ENCODE measurements at regions not wholly inside any gene's neighbourhood (a gene's known extent, or its start where the extent isn't known, plus 50 kb on each side); places are given as distances from the start of the nearest gene placed in this dataset.
"Not testable (repeated sequence)": the region's sequence is repeated elsewhere in the genome, so short reads cannot be mapped to it uniquely, and the experiment has no call there.

GRCh38 chr7:67674862-67675261 is 678.2 kb downstream of the TYW1 start:
- DNase-seq (ENCODE audit: low read depth, low spot score): not testable (repeated sequence)

GRCh38 chr7:67675971-67676370 is 679.3 kb downstream of the TYW1 start:
- no peak for DNase-seq (ENCODE audit: low read depth, low spot score)

GRCh38 chr7:67678419-67678818 is 681.8 kb downstream of the TYW1 start:
- DNase-seq (ENCODE audit: low read depth, low spot score): no peak

GRCh38 chr7:67683628-67684027 is 687.0 kb downstream of the TYW1 start:
- no peak for DNase-seq (ENCODE audit: low read depth, low spot score)

- DNase-seq (ENCODE audit: low read depth, low spot score): no peak
Measured at GRCh38 chr7:67690700-67691099, 694.1 kb downstream of the TYW1 start.

- no peak for DNase-seq (ENCODE audit: low read depth, low spot score)
Measured at GRCh38 chr7:67692425-67692824, 695.8 kb downstream of the TYW1 start.

- DNase-seq (ENCODE audit: low read depth, low spot score): no peak
Measured at GRCh38 chr7:67696124-67696523, 699.5 kb downstream of the TYW1 start.

- no peak for DNase-seq (ENCODE audit: low read depth, low spot score)
Measured at GRCh38 chr7:67696878-67697277, 700.2 kb downstream of the TYW1 start.

- no peak for DNase-seq (ENCODE audit: low read depth, low spot score)
Measured at GRCh38 chr7:67698354-67698753, 701.7 kb downstream of the TYW1 start.

GRCh38 chr7:67705850-67706249 is 709.2 kb downstream of the TYW1 start:
- DNase-seq (ENCODE audit: low read depth, low spot score): no peak

GRCh38 chr7:67711706-67712105 is 715.1 kb downstream of the TYW1 start:
- no peak for DNase-seq (ENCODE audit: low read depth, low spot score)

- DNase-seq (ENCODE audit: low read depth, low spot score): no peak
Measured at GRCh38 chr7:67713451-67714056, 716.9 kb downstream of the TYW1 start.

GRCh38 chr7:67716729-67717128 is 720.1 kb downstream of the TYW1 start:
- DNase-seq (ENCODE audit: low read depth, low spot score): no peak

- DNase-seq (ENCODE audit: low read depth, low spot score): no peak
Measured at GRCh38 chr7:67723591-67723990, 727.0 kb downstream of the TYW1 start.

GRCh38 chr7:67724435-67724834 is 727.8 kb downstream of the TYW1 start:
- DNase-seq (ENCODE audit: low read depth, low spot score): peak; percentile 13

GRCh38 chr7:67724955-67725354 is 728.3 kb downstream of the TYW1 start:
- no peak for DNase-seq (ENCODE audit: low read depth, low spot score)

GRCh38 chr7:67725423-67725822 is 728.8 kb downstream of the TYW1 start:
- no peak for DNase-seq (ENCODE audit: low read depth, low spot score)

GRCh38 chr7:67729771-67730170 is 733.1 kb downstream of the TYW1 start:
- DNase-seq (ENCODE audit: low read depth, low spot score): no peak

GRCh38 chr7:67731704-67732103 is 735.1 kb downstream of the TYW1 start:
- DNase-seq (ENCODE audit: low read depth, low spot score): no peak

- DNase-seq (ENCODE audit: low read depth, low spot score): no peak
Measured at GRCh38 chr7:67732898-67733297, 736.3 kb downstream of the TYW1 start.

- DNase-seq (ENCODE audit: low read depth, low spot score): no peak
Measured at GRCh38 chr7:67738145-67738544, 741.5 kb downstream of the TYW1 start.

- DNase-seq (ENCODE audit: low read depth, low spot score): no peak
Measured at GRCh38 chr7:67738958-67739357, 742.3 kb downstream of the TYW1 start.

- no peak for DNase-seq (ENCODE audit: low read depth, low spot score)
Measured at GRCh38 chr7:67743501-67743900, 746.9 kb downstream of the TYW1 start.

GRCh38 chr7:67752227-67752626 is 755.6 kb downstream of the TYW1 start:
- no peak for DNase-seq (ENCODE audit: low read depth, low spot score)

Data from ELF-1 (cell line).